ENCODE measurements at regions not wholly inside any gene's neighbourhood (a gene's known extent, or its start where the extent isn't known, plus 50 kb on each side); places are given as distances from the start of the nearest gene placed in this dataset.

DNA sequence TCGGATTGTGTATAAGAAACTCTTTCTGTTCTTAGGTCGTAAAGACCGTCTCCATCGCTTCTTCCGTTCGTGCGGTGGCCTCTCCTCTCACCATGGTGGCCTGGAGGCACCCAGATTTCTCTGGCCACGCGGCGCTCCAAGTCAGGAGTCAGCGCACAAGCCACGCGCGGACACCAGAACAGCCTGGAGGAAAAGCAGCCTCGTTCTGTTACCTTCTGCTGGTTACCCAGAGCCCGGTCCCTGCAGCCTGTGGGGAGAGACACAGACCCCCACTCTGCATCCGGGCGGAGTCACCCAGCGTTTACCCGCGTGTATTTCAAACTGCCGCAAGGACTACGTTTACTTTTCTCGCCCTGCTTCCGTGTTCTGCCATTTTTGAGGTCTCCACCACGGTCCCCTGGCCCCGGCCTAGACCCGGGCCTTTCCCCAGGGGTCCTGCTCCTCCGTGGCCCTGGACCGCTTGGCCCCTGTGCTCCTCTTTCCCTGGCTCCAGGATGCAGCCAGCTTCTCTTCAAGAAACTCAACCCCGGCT lies 776.1 kb downstream of the BRD1 start:
- H3K9ac ChIP-seq (ENCODE audit: low read depth in 1 of 2, low read length in 2 of 2), result no peak overlapping the region
- H3K4me1 ChIP-seq (ENCODE audit: control insufficient read depth in 1 of 2, insufficient read depth in 2 of 2, low read length in 2 of 2), result no peaks in the 10 kb centered on the region
- H3K27ac ChIP-seq (ENCODE audit: low read depth, low read length), result no peak overlapping the region
- peaks cover 0 to 3% of the 10 kb centered on the region in 2 donors for H3K27me3 ChIP-seq (ENCODE audit: control insufficient read depth in 1 of 2, insufficient read depth in 2 of 2, low read length in 2 of 2)
- no peaks in the 10 kb centered on the region for H3K36me3 ChIP-seq (ENCODE audit: control insufficient read depth in 1 of 2, insufficient read depth in 2 of 2, low read length in 2 of 2)
- no peaks in the 10 kb centered on the region for H3K9me3 ChIP-seq (ENCODE audit: control insufficient read depth in 1 of 2, low read length in 2 of 2)
- no peak overlapping the region for H3K4me3 ChIP-seq (ENCODE audit: low read depth in 1 of 2, low read length in 2 of 2)

GRCh38 chr22:49049691-49050090 lies 778.0 kb downstream of the BRD1 start:
- H3K27me3 ChIP-seq (ENCODE audit: control insufficient read depth in 1 of 2, insufficient read depth in 2 of 2, low read length in 2 of 2), result peaks cover 0 to 3% of the 10 kb centered on the region in 2 donors
- no peaks in the 10 kb centered on the region for H3K4me1 ChIP-seq (ENCODE audit: control insufficient read depth in 1 of 2, insufficient read depth in 2 of 2, low read length in 2 of 2)
- no peaks in the 10 kb centered on the region for H3K36me3 ChIP-seq (ENCODE audit: control insufficient read depth in 1 of 2, insufficient read depth in 2 of 2, low read length in 2 of 2)
- H3K9me3 ChIP-seq (ENCODE audit: control insufficient read depth in 1 of 2, low read length in 2 of 2), result no peaks in the 10 kb centered on the region
- H3K27ac ChIP-seq (ENCODE audit: low read depth, low read length), result no peak overlapping the region
- no peak overlapping the region for H3K9ac ChIP-seq (ENCODE audit: low read depth in 1 of 2, low read length in 2 of 2)
- no peak overlapping the region for H3K4me3 ChIP-seq (ENCODE audit: low read depth in 1 of 2, low read length in 2 of 2)

DNA sequence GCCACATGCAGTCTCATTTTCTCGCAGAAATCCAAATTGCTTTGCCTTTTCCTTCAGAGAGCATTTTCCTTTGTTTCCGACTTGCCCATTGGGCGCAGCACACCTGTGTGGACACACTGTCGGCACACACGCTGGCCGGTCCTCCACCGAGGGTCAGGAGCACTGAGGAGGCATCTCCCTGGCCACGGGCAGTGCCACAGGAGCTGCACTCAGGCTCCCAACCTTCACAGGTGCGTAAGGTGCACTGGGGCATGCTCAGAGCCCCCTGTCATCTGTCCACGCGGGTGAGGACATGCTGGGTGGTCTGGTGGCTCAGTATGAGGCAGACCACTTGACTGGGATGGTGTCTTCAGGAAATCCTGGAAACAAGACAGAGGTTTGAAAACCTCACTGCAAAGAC lies 779.1 kb downstream of the BRD1 start:
- no peaks in the 10 kb centered on the region for H3K36me3 ChIP-seq (ENCODE audit: control insufficient read depth in 1 of 2, insufficient read depth in 2 of 2, low read length in 2 of 2)
- no peak overlapping the region for H3K9ac ChIP-seq (ENCODE audit: low read depth in 1 of 2, low read length in 2 of 2)
- no peak overlapping the region for H3K4me3 ChIP-seq (ENCODE audit: low read depth in 1 of 2, low read length in 2 of 2)
- no peaks in the 10 kb centered on the region for H3K4me1 ChIP-seq (ENCODE audit: control insufficient read depth in 1 of 2, insufficient read depth in 2 of 2, low read length in 2 of 2)
- H3K9me3 ChIP-seq (ENCODE audit: control insufficient read depth in 1 of 2, low read length in 2 of 2), result no peaks in the 10 kb centered on the region
- peaks cover 0 to 3% of the 10 kb centered on the region in 2 donors for H3K27me3 ChIP-seq (ENCODE audit: control insufficient read depth in 1 of 2, insufficient read depth in 2 of 2, low read length in 2 of 2)
- H3K27ac ChIP-seq (ENCODE audit: low read depth, low read length), result no peak overlapping the region

DNA sequence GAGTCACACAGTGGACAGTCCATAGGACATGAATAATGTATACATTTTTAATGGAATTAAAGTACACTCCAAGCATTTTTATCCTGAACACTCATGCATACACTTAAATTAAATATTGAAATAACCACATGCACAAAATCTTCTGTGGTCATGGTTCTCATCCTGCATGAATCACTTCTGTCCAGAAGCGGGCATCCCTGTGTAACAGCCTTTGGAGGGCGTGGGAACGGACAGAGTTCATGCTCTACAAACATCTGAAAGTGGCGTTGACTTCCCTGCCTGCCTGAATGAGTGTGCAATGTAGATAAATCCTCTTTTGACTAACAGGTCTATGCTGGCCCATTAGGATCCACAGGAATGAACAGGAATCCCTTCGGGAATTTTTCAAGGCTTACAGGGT lies 780.2 kb downstream of the BRD1 start:
- H3K27me3 ChIP-seq (ENCODE audit: control insufficient read depth in 1 of 2, insufficient read depth in 2 of 2, low read length in 2 of 2), result peaks cover 0 to 3% of the 10 kb centered on the region in 2 donors
- H3K9ac ChIP-seq (ENCODE audit: low read depth in 1 of 2, low read length in 2 of 2), result no peak overlapping the region
- H3K4me3 ChIP-seq (ENCODE audit: low read depth in 1 of 2, low read length in 2 of 2), result no peak overlapping the region
- H3K27ac ChIP-seq (ENCODE audit: low read depth, low read length), result no peak overlapping the region
- H3K4me1 ChIP-seq (ENCODE audit: control insufficient read depth in 1 of 2, insufficient read depth in 2 of 2, low read length in 2 of 2), result no peaks in the 10 kb centered on the region
- no peaks in the 10 kb centered on the region for H3K36me3 ChIP-seq (ENCODE audit: control insufficient read depth in 1 of 2, insufficient read depth in 2 of 2, low read length in 2 of 2)
- no peaks in the 10 kb centered on the region for H3K9me3 ChIP-seq (ENCODE audit: control insufficient read depth in 1 of 2, low read length in 2 of 2)

GRCh38 chr22:49046546-49047361 lies 780.9 kb downstream of the BRD1 start:
- no peak overlapping the region for H3K27ac ChIP-seq (ENCODE audit: low read depth, low read length)
- H3K27me3 ChIP-seq (ENCODE audit: control insufficient read depth in 1 of 2, insufficient read depth in 2 of 2, low read length in 2 of 2), result peaks cover 0 to 3% of the 10 kb centered on the region in 2 donors
- no peak overlapping the region for H3K9ac ChIP-seq (ENCODE audit: low read depth in 1 of 2, low read length in 2 of 2)

DNA sequence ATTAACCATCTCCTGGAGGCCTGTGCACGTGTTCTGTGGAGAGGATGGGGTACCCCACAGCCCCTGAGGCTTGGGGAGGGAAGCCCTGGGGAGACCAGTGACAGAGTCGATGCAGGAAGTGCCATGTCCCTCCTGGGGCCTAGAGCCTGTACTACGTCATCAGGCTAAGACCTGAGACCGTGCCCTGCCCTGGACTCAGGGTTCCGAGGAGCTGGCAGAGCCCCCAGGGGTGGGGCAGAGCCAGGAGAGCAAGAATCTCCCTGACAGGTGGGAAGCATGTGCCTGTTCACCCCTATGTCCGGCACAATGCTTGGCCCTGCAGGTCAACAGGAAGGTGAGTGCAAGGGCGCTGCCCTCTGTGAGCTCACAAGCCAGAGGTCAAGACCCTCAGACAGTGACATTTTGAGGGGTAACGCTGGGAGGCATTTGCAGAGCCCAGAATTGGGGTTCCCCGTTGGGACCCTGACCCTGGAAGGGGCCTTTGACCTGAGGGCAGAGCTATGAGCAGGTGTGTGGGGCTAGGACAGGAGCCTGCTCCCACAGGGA lies 781.6 kb downstream of the BRD1 start:
- no peaks in the 10 kb centered on the region for H3K36me3 ChIP-seq (ENCODE audit: control insufficient read depth in 1 of 2, insufficient read depth in 2 of 2, low read length in 2 of 2)
- peaks cover 0 to 3% of the 10 kb centered on the region in 2 donors for H3K27me3 ChIP-seq (ENCODE audit: control insufficient read depth in 1 of 2, insufficient read depth in 2 of 2, low read length in 2 of 2)
- no peak overlapping the region for H3K9ac ChIP-seq (ENCODE audit: low read depth in 1 of 2, low read length in 2 of 2)
- no peaks in the 10 kb centered on the region for H3K9me3 ChIP-seq (ENCODE audit: control insufficient read depth in 1 of 2, low read length in 2 of 2)
- H3K4me1 ChIP-seq (ENCODE audit: control insufficient read depth in 1 of 2, insufficient read depth in 2 of 2, low read length in 2 of 2), result no peaks in the 10 kb centered on the region
- H3K27ac ChIP-seq (ENCODE audit: low read depth, low read length), result no peak overlapping the region
- H3K4me3 ChIP-seq (ENCODE audit: low read depth in 1 of 2, low read length in 2 of 2), result no peak overlapping the region

More at GRCh38 chr22:49046546-49047361, 780.9 kb downstream of the BRD1 start:
- Histone ChIP-seq H3K4me1 (ENCODE audit: control insufficient read depth in 1 of 2, insufficient read depth in 2 of 2, low read length in 2 of 2) (no peaks in the 10 kb centered on the region), H3K9me3 (ENCODE audit: control insufficient read depth in 1 of 2, low read length in 2 of 2) (no peaks in the 10 kb centered on the region), H3K36me3 (ENCODE audit: control insufficient read depth in 1 of 2, insufficient read depth in 2 of 2, low read length in 2 of 2) (no peaks in the 10 kb centered on the region), H3K4me3 (ENCODE audit: low read depth in 1 of 2, low read length in 2 of 2) (no peak overlapping the region)

GRCh38 chr22:49045276-49045675 lies 782.4 kb downstream of the BRD1 start:
- H3K27me3 ChIP-seq (ENCODE audit: control insufficient read depth in 1 of 2, insufficient read depth in 2 of 2, low read length in 2 of 2), result peaks cover 0 to 3% of the 10 kb centered on the region in 2 donors
- H3K27ac ChIP-seq (ENCODE audit: low read depth, low read length), result no peak overlapping the region
- H3K36me3 ChIP-seq (ENCODE audit: control insufficient read depth in 1 of 2, insufficient read depth in 2 of 2, low read length in 2 of 2), result no peaks in the 10 kb centered on the region
- no peaks in the 10 kb centered on the region for H3K4me1 ChIP-seq (ENCODE audit: control insufficient read depth in 1 of 2, insufficient read depth in 2 of 2, low read length in 2 of 2)
- H3K9ac ChIP-seq (ENCODE audit: low read depth in 1 of 2, low read length in 2 of 2), result no peak overlapping the region
- H3K9me3 ChIP-seq (ENCODE audit: control insufficient read depth in 1 of 2, low read length in 2 of 2), result no peaks in the 10 kb centered on the region
- no peak overlapping the region for H3K4me3 ChIP-seq (ENCODE audit: low read depth in 1 of 2, low read length in 2 of 2)

DNA sequence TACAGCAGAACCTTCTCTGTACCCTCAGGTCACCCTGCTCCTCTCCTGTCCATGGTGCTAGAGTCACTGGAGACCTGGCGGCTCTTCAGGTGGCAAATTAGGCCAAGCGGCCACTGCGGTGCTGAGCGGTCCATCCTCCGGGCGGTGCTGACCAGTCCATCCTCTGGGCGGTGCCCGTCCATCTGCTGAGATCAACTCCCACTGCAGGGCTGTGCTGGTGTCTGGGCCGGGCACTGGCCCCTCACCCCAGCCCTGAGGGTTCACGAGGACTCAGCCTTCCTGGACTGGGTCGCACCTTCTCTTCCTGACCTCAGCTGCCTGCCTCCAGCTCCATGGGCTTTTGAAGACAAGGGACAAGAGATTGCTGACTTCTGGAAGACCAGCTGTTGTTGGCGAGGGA lies 782.9 kb downstream of the BRD1 start:
- Histone ChIP-seq H3K4me1 (ENCODE audit: control insufficient read depth in 1 of 2, insufficient read depth in 2 of 2, low read length in 2 of 2) (no peaks in the 10 kb centered on the region), H3K27me3 (ENCODE audit: control insufficient read depth in 1 of 2, insufficient read depth in 2 of 2, low read length in 2 of 2) (peaks cover 0 to 3% of the 10 kb centered on the region in 2 donors), H3K36me3 (ENCODE audit: control insufficient read depth in 1 of 2, insufficient read depth in 2 of 2, low read length in 2 of 2) (no peaks in the 10 kb centered on the region), H3K9ac (ENCODE audit: low read depth in 1 of 2, low read length in 2 of 2) (no peak overlapping the region), H3K9me3 (ENCODE audit: control insufficient read depth in 1 of 2, low read length in 2 of 2) (no peaks in the 10 kb centered on the region), H3K27ac (ENCODE audit: low read depth, low read length) (no peak overlapping the region), H3K4me3 (ENCODE audit: low read depth in 1 of 2, low read length in 2 of 2) (no peak overlapping the region)

- no peaks in the 10 kb centered on the region for H3K36me3 ChIP-seq (ENCODE audit: control insufficient read depth in 1 of 2, insufficient read depth in 2 of 2, low read length in 2 of 2)
- no peak overlapping the region for H3K4me3 ChIP-seq (ENCODE audit: low read depth in 1 of 2, low read length in 2 of 2)
These were observed 783.6 kb downstream of the BRD1 start for GRCh38 chr22:49044091-49044490.

More at GRCh38 chr22:49044091-49044490, 783.6 kb downstream of the BRD1 start:
- H3K4me1 ChIP-seq (ENCODE audit: control insufficient read depth in 1 of 2, insufficient read depth in 2 of 2, low read length in 2 of 2), result no peaks in the 10 kb centered on the region
- no peak overlapping the region for H3K9ac ChIP-seq (ENCODE audit: low read depth in 1 of 2, low read length in 2 of 2)
- peaks cover 0 to 3% of the 10 kb centered on the region in 2 donors for H3K27me3 ChIP-seq (ENCODE audit: control insufficient read depth in 1 of 2, insufficient read depth in 2 of 2, low read length in 2 of 2)
- no peak overlapping the region for H3K27ac ChIP-seq (ENCODE audit: low read depth, low read length)
- H3K9me3 ChIP-seq (ENCODE audit: control insufficient read depth in 1 of 2, low read length in 2 of 2), result no peaks in the 10 kb centered on the region

Data from duodenal mucosa (tissue), 2 donors.